Keratinocyte (primary cell): ENCODE measurements at regions not wholly inside any gene's neighbourhood (a gene's known extent, or its start where the extent isn't known, plus 50 kb on each side); places are given as distances from the start of the nearest gene placed in this dataset.

Experiments
- DNase-seq: peaks from one replicate; pipeline ENCODE4 v3.0.0-alpha.2; 2011; ENCODE audit warnings: low read depth, missing footprints, low spot score
- FAIRE-seq: peaks from 2 replicates; lab custom pipeline; 2011; peaks lifted over from hg19 to GRCh38; lab: Jason Lieb, UNC
- H2AFZ ChIP-seq: 2 replicates; pipeline ENCODE4 v1.6.0; 2012; ENCODE audit warnings: low read length, control low read depth, inconsistent platforms; ENCODE audit not compliant: control insufficient read depth
- H3K27ac ChIP-seq: 2 replicates; pipeline ENCODE4 v1.5.1; 2011; ENCODE audit warnings: low read length; ENCODE audit not compliant: control insufficient read depth, insufficient read depth
- H3K27me3 ChIP-seq: 3 replicates; pipeline ENCODE4 v1.6.0; 2011; ENCODE audit warnings: low read length; ENCODE audit not compliant: control insufficient read depth, insufficient read depth; ENCODE audit errors: extremely low read depth
- H3K36me3 ChIP-seq, 2 experiments: 2 replicates in 1 of 2; 3 replicates in 1 of 2; pipeline ENCODE4 v1.5.1; 2011; ENCODE audit warnings: low read length in 2 of 2, mild to moderate bottlenecking in 1 of 2; ENCODE audit not compliant: control insufficient read depth in 2 of 2, insufficient read depth in 2 of 2; ENCODE audit errors: extremely low read depth in 1 of 2
- H3K4me1 ChIP-seq: 3 replicates; pipeline ENCODE4 v1.5.1; 2011; ENCODE audit warnings: low read length; ENCODE audit not compliant: control insufficient read depth, insufficient read depth; ENCODE audit errors: extremely low read depth
- H3K4me2 ChIP-seq: 3 replicates; pipeline ENCODE4 v1.6.0; 2011; ENCODE audit warnings: low read depth, low read length; ENCODE audit not compliant: control insufficient read depth, insufficient read depth; ENCODE audit errors: extremely low read depth
- H3K4me3 ChIP-seq, 3 experiments: fragments of 200-600 bp in 1 of 3; sonication (generic) in 1 of 3; 2 replicates in 2 of 3; 3 replicates in 1 of 3; pipeline ENCODE4 v1.5.1; 2011 to 2016; ENCODE audit warnings: low read length in 3 of 3, mild to moderate bottlenecking in 3 of 3, control low read depth in 2 of 3, inconsistent platforms in 1 of 3, low read depth in 1 of 3, mixed read lengths in 1 of 3, mixed run types in 1 of 3, moderate library complexity in 1 of 3; ENCODE audit not compliant: control insufficient read depth in 2 of 3, insufficient read depth in 2 of 3; ENCODE audit errors: extremely low read depth in 1 of 3
- H3K79me2 ChIP-seq: 2 replicates; pipeline ENCODE4 v1.6.0; 2012; ENCODE audit warnings: low read length; ENCODE audit not compliant: control insufficient read depth, insufficient read depth
- H3K9ac ChIP-seq: 3 replicates; pipeline ENCODE4 v1.6.0; 2011; ENCODE audit warnings: low read length; ENCODE audit not compliant: control insufficient read depth, insufficient read depth; ENCODE audit errors: extremely low read depth
- H3K9me1 ChIP-seq: 3 replicates; pipeline ENCODE4 v1.6.0; 2011; ENCODE audit warnings: low read length; ENCODE audit not compliant: control insufficient read depth, insufficient read depth; ENCODE audit errors: extremely low read depth
- H3K9me3 ChIP-seq: 2 replicates; pipeline ENCODE4 v1.5.1; 2012; ENCODE audit warnings: low read depth, low read length; ENCODE audit not compliant: control insufficient read depth
- H4K20me1 ChIP-seq: 3 replicates; pipeline ENCODE4 v1.6.0; 2011; ENCODE audit warnings: low read length; ENCODE audit not compliant: control insufficient read depth, insufficient read depth; ENCODE audit errors: extremely low read depth
- CTCF ChIP-seq, 3 experiments: IDR thresholded peaks in 1 of 3; conservative IDR thresholded peaks in 1 of 3; optimal IDR thresholded peaks in 1 of 3; 2 replicates in 2 of 3; 3 replicates in 1 of 3; pipeline versions ENCODE3 to v1.5.1; 2011; ENCODE audit warnings: low read length in 3 of 3, mild to moderate bottlenecking in 3 of 3, moderate library complexity in 2 of 3, control low read depth in 1 of 3, inconsistent platforms in 1 of 3; ENCODE audit not compliant: insufficient read depth in 2 of 3; ENCODE audit errors: extremely low read depth in 1 of 3
- EZH2 ChIP-seq: IDR thresholded peaks from one replicate; pipeline ENCODE4 v1.6.1; 2012; ENCODE audit warnings: inconsistent platforms, mild to moderate bottlenecking, low read length, moderate library complexity
- dilution Hi-C: fragments of 300-500 bp; cut with MboI; formaldehyde crosslinking; loops from one replicate; pipeline ENCODE4 v1.7.0; 2020; ENCODE audit warnings: low sequenced_read_pairs; ENCODE audit not compliant: extremely low pct_ligation_motif_present

- Histone ChIP-seq H3K4me2 (no peak overlapping the region), H3K36me3 (no peaks in the 10 kb centered on the region), H3K9me1 (no peaks in the 10 kb centered on the region), H4K20me1 (no peaks in the 10 kb centered on the region), H3K4me3 (no peak overlapping the region), H3K4me1 (no peaks in the 10 kb centered on the region), H3K27ac (no peak overlapping the region), H2AFZ (no peak overlapping the region), H3K9me3 (no peaks in the 10 kb centered on the region), H3K27me3 (no peaks in the 10 kb centered on the region), H3K9ac (no peak overlapping the region), H3K79me2 (no peaks in the 10 kb centered on the region)
- FAIRE-seq (no peak), DNase-seq (no peak)
- dilution Hi-C loops, result no loop called here
- no peak for TF ChIP-seq CTCF (optimal IDR thresholded peaks at IDR 0.05 in 1 of 3, IDR thresholded peaks at IDR 0.05 in 1 of 3, conservative IDR thresholded peaks at IDR 0.05 in 1 of 3; ENCODE audit: extremely low read depth in 1 of 3, insufficient read depth in 2 of 3, low read length in 3 of 3)
- TF ChIP-seq EZH2, result no peak
These were observed 88.0 kb upstream of the MANEA start for GRCh38 chr6:95489185-95489863.

- Histone ChIP-seq H3K27me3 (no peaks in the 10 kb centered on the region), H3K9me1 (no peaks in the 10 kb centered on the region), H3K9ac (no peak overlapping the region), H2AFZ (no peak overlapping the region), H3K4me2 (no peak overlapping the region), H3K27ac (no peak overlapping the region), H3K36me3 (no peaks in the 10 kb centered on the region), H3K4me3 (no peak overlapping the region), H3K9me3 (no peaks in the 10 kb centered on the region), H3K79me2 (no peaks in the 10 kb centered on the region), H3K4me1 (no peaks in the 10 kb centered on the region), H4K20me1 (no peaks in the 10 kb centered on the region)
- FAIRE-seq (no peak), DNase-seq (no peak)
- TF ChIP-seq EZH2, result no peak
- no peak for TF ChIP-seq CTCF (optimal IDR thresholded peaks at IDR 0.05 in 1 of 3, IDR thresholded peaks at IDR 0.05 in 1 of 3, conservative IDR thresholded peaks at IDR 0.05 in 1 of 3; ENCODE audit: extremely low read depth in 1 of 3, insufficient read depth in 2 of 3, low read length in 3 of 3)
- dilution Hi-C loops, result no loop called here
These were observed 80.4 kb upstream of the MANEA start for GRCh38 chr6:95496769-95497426.
